ENCODE measurements at regions not wholly inside any gene's neighbourhood (a gene's known extent, or its start where the extent isn't known, plus 50 kb on each side); places are given as distances from the start of the nearest gene placed in this dataset.

GRCh38 chr4:30815685-30816084, 95.5 kb downstream of the PCDH7 start:
- Histone ChIP-seq H2AFZ (ENCODE audit: low read length) (no peak overlapping the region), H3K9ac (ENCODE audit: low read depth, low read length, poor library complexity, severe bottlenecking) (no peak overlapping the region), H3K4me2 (ENCODE audit: low read depth, low read length, poor library complexity, severe bottlenecking) (no peak overlapping the region), H3F3A (ENCODE audit: low read depth) (no peaks in the 10 kb centered on the region), H3K9me3 (ENCODE audit: insufficient read depth, low read depth, low read length) (no peaks in the 10 kb centered on the region), H3K36me3 (ENCODE audit: insufficient read depth, low read length) (no peaks in the 10 kb centered on the region), H3K79me2 (ENCODE audit: insufficient read depth, low read length) (no peaks in the 10 kb centered on the region), H3K9me2 (replicated peaks; ENCODE audit: low read depth, low read length) (no peaks in the 10 kb centered on the region), H4K20me1 (ENCODE audit: insufficient read depth, low read length, poor library complexity, severe bottlenecking) (no peaks in the 10 kb centered on the region), H3K4me1 (ENCODE audit: insufficient read depth, low read length, poor library complexity, severe bottlenecking) (no peaks in the 10 kb centered on the region), H3K4me3 (ENCODE audit: low read length, poor library complexity, severe bottlenecking) (no peak overlapping the region), H3K27me3 (ENCODE audit: insufficient read depth, low read length, poor library complexity, severe bottlenecking) (no peaks in the 10 kb centered on the region)
- no peak for TF ChIP-seq EZH2phosphoT487 (IDR thresholded peaks at IDR 0.05; ENCODE audit: borderline replicate concordance)
- TF ChIP-seq, protein P1, sequence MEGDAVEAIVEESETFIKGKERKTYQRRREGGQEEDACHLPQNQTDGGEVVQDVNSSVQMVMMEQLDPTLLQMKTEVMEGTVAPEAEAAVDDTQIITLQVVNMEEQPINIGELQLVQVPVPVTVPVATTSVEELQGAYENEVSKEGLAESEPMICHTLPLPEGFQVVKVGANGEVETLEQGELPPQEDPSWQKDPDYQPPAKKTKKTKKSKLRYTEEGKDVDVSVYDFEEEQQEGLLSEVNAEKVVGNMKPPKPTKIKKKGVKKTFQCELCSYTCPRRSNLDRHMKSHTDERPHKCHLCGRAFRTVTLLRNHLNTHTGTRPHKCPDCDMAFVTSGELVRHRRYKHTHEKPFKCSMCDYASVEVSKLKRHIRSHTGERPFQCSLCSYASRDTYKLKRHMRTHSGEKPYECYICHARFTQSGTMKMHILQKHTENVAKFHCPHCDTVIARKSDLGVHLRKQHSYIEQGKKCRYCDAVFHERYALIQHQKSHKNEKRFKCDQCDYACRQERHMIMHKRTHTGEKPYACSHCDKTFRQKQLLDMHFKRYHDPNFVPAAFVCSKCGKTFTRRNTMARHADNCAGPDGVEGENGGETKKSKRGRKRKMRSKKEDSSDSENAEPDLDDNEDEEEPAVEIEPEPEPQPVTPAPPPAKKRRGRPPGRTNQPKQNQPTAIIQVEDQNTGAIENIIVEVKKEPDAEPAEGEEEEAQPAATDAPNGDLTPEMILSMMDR (conservative IDR thresholded peaks at IDR 0.05; ENCODE audit: low read length) = no peak

DNA sequence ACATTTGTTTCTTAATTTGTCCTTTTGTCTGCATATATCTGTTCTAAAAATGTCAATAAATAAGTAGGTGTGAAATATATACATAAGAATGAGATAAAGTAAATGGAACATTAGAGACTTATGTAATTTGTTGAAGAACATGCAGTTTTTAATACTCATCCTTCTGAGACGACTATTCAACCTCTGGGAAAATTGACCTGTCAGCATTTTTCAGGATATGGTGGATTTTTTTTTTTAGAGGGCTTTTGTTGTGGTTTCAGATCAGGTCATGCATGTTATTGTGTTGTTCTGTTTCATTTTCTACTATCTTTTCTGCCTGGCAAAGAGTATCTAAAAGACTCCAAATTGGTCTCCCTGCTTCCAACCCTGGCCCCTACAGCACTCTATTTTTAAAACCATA, 97.3 kb downstream of the PCDH7 start:
- Histone ChIP-seq H3K27me3 (ENCODE audit: insufficient read depth, low read length, poor library complexity, severe bottlenecking) (no peaks in the 10 kb centered on the region), H4K20me1 (ENCODE audit: insufficient read depth, low read length, poor library complexity, severe bottlenecking) (no peaks in the 10 kb centered on the region), H2AFZ (ENCODE audit: low read length) (no peak overlapping the region), H3K4me2 (ENCODE audit: low read depth, low read length, poor library complexity, severe bottlenecking) (no peak overlapping the region), H3K4me3 (ENCODE audit: low read length, poor library complexity, severe bottlenecking) (no peak overlapping the region), H3K9me2 (replicated peaks; ENCODE audit: low read depth, low read length) (no peaks in the 10 kb centered on the region), H3F3A (ENCODE audit: low read depth) (no peaks in the 10 kb centered on the region), H3K36me3 (ENCODE audit: insufficient read depth, low read length) (no peaks in the 10 kb centered on the region), H3K79me2 (ENCODE audit: insufficient read depth, low read length) (no peaks in the 10 kb centered on the region), H3K4me1 (ENCODE audit: insufficient read depth, low read length, poor library complexity, severe bottlenecking) (no peaks in the 10 kb centered on the region), H3K9me3 (ENCODE audit: insufficient read depth, low read depth, low read length) (no peaks in the 10 kb centered on the region), H3K9ac (ENCODE audit: low read depth, low read length, poor library complexity, severe bottlenecking) (no peak overlapping the region)
- TF ChIP-seq, protein P1 (conservative IDR thresholded peaks at IDR 0.05; ENCODE audit: low read length) = no peak
- TF ChIP-seq EZH2phosphoT487 (IDR thresholded peaks at IDR 0.05; ENCODE audit: borderline replicate concordance) = no peak

DNA sequence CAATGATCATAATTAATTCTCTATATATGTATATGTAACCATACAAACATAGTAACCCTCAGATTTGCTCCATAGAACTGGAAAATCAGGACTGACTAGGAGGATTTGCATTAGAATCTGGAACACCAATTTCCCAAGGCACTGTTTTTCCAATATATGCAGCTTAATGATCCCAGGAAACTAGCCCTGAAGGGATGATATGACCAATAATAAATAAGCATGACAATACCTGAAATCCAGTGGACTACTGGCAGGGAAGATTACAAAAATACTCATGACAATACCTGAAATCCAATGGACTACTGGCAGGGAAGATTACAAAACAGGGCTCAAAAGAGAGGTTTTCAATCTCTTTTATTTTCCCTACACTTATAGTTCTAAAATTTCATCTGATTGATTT, 98.4 kb downstream of the PCDH7 start:
- no peak overlapping the region for H3K4me3 ChIP-seq (ENCODE audit: low read length, poor library complexity, severe bottlenecking)
- H3K27me3 ChIP-seq (ENCODE audit: insufficient read depth, low read length, poor library complexity, severe bottlenecking) = no peaks in the 10 kb centered on the region
- no peak overlapping the region for H3K9ac ChIP-seq (ENCODE audit: low read depth, low read length, poor library complexity, severe bottlenecking)
- no peaks in the 10 kb centered on the region for H3K79me2 ChIP-seq (ENCODE audit: insufficient read depth, low read length)
- no peak overlapping the region for H2AFZ ChIP-seq (ENCODE audit: low read length)
- no peaks in the 10 kb centered on the region for H3K36me3 ChIP-seq (ENCODE audit: insufficient read depth, low read length)
- H3K4me2 ChIP-seq (ENCODE audit: low read depth, low read length, poor library complexity, severe bottlenecking) = no peak overlapping the region
- no peaks in the 10 kb centered on the region for H3K4me1 ChIP-seq (ENCODE audit: insufficient read depth, low read length, poor library complexity, severe bottlenecking)
- H3F3A ChIP-seq (ENCODE audit: low read depth) = no peaks in the 10 kb centered on the region
- H3K9me3 ChIP-seq (ENCODE audit: insufficient read depth, low read depth, low read length) = no peaks in the 10 kb centered on the region
- TF ChIP-seq, protein P1 (conservative IDR thresholded peaks at IDR 0.05; ENCODE audit: low read length) = no peak
- no peak for TF ChIP-seq EZH2phosphoT487 (IDR thresholded peaks at IDR 0.05; ENCODE audit: borderline replicate concordance)
- no peaks in the 10 kb centered on the region for H4K20me1 ChIP-seq (ENCODE audit: insufficient read depth, low read length, poor library complexity, severe bottlenecking)
- no peaks in the 10 kb centered on the region for H3K9me2 ChIP-seq (replicated peaks; ENCODE audit: low read depth, low read length)

Measured in Loucy (cell line).